Fibroblast of lung (primary cell): ENCODE measurements at regions not wholly inside any gene's neighbourhood (a gene's known extent, or its start where the extent isn't known, plus 50 kb on each side); places are given as distances from the start of the nearest gene placed in this dataset.

Experiments used
- CTCF ChIP-seq, 2 donors: IDR thresholded peaks in 1 of 2; conservative IDR thresholded peaks in 1 of 2; 1 replicate in 1 of 2; 2 replicates in 1 of 2; pipeline ENCODE4 v1.5.1; 2011 to 2012; ENCODE audit warnings: low read length in 2 of 2, control low read depth in 1 of 2, inconsistent platforms in 1 of 2, low read depth in 1 of 2, mild to moderate bottlenecking in 1 of 2
- EZH2 ChIP-seq: IDR thresholded peaks from 2 replicates; pipeline ENCODE4 v1.5.1; 2012; ENCODE audit warnings: low read length, control low read depth, mild to moderate bottlenecking; ENCODE audit errors: missing control alignments

- TF ChIP-seq CTCF (conservative IDR thresholded peaks at IDR 0.05 in 1 of 2, IDR thresholded peaks at IDR 0.05 in 1 of 2; ENCODE audit: low read depth in 1 of 2, low read length in 2 of 2) = no peak
- TF ChIP-seq EZH2 = no peak
These were observed 111.7 kb downstream of the PCSK1 start for GRCh38 chr5:96321345-96321744.
